RPMI8226 (cell line): ENCODE measurements at regions not wholly inside any gene's neighbourhood (a gene's known extent, or its start where the extent isn't known, plus 50 kb on each side); places are given as distances from the start of the nearest gene placed in this dataset.
A peak's percentile ranks its signal among the peaks of the same experiment; 100 is the strongest.

Experiments
- DNase-seq: peaks from one replicate; pipeline ENCODE4 v3.0.0-alpha.2; 2015

DNA sequence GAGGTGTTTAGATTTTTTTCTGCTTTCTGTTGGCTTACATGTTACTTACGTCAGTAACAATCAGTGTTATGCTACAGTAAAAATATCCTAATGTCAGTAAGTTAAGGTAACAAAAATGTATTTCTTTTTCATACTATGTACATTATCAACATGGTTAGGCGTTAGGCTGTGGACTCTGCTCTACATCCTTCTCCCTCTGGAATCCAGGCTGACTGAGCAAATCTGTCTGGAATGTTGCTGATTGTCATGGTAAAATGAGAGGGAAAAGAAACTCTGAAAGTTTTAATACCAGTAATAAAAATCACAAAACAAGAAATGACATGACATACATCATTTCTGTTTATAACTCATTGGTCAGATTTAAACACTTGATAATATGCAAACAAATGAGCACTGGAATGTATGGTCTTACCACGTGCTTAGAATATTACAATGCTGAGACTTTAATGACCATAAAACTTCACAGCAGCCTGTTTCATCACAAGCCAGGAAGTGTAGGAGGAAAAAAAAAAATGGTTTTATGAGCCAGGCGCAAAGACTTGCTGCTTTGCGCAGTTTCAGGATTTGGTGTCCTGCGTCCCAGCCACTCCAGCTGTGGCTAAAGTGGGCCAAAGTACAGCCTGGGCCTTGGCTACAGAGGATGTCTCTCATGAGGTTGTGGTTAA is 252.4 kb downstream of the FSIP2 start:
- no peak for DNase-seq

DNA sequence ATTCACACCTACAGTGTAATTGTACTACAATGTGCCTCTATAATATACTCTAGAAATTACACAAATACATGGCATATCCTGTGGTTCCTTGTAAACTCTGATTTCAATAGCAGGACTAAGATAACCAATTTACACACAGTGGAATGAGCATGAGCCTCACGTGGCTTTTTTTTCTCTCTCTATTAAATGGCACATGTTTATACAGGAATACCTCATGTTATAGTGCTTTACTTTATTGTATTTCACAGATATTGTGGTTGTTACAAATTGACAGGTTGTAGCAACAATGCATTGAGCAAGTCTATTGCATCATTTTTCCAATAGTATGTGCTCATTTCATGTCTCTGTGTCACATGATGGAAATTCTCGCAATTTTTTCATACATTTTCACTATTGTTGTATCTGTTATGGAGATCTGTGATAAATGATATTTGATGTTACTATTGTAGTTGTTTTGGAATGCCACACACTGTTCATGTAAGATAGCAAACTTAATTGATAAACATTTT is 260.0 kb downstream of the FSIP2 start:
- DNase-seq: no peak

DNA sequence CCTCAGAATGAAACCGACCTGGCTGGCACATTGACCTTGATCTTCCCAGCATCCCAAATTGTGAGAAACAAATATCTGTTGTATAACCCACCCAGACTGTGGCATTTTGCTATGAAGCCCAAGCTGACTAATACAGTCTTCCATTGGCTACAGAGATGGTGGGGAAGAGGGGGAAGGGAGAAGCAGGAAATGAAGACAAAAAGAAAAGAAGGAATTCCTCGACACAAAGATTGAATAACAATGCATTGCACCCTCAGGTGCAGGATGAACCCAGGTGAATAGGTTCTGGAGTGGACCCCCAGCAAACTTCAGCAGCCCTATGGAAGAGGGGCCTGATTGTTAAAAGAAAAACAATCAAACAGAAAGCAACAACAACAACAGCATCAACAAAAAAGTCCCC is 270.7 kb downstream of the FSIP2 start:
- no peak for DNase-seq

DNA sequence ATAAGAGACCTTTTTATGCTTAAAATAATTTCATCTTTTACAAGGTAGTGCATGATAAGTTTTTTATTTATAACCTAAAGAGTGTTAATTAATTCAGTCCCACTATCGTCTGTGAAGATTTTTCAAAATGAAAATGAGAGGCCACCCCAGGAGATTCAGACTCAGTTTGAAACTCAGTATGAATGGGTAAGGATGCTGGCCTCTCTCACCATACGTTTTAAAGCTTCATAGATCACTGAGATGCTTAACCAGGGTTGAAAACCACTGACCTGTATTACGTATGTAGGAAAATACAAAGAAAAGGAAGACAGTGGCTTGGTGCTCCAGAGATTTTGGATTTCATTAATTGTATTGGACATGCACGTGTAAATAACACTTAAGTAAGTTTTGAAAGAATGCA is 278.7 kb downstream of the FSIP2 start:
- no peak for DNase-seq

DNA sequence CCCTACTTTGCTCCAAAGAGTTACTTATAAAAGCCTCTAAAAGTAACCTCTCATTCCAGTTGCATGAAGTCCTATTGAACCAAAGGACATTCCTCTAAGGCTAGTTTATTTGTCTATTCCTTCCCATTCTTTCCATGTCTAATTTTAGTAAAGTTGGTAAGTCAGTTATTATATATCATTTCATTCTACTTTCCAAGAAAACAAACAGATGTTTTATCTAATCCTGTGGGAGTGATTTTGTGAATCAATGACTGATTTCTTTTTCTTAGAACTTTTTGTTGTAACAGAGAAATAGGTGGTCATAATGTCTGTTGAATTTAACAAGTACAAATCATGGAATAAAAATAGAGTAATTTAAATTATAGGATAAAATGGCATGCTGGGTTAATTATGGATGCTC is 286.3 kb downstream of the FSIP2 start:
- no peak for DNase-seq

DNA sequence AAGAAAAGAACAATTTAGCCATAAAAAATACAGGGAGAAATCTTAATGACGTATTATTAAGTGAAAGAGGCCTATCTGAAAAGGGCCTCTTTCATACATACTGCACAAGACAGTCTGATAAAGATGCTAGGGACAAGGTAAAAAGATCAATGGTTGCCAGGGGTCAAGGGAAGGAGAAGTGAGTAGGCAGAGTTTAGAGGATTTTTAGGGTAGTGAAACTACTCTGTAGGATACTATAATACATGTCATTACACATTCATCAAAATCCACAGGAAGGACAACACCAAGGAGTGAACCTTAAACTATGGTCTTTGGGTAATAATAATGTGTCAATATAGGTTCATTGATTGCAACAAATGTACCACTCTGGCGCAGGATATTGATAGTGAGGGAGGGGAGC is 289.3 kb downstream of the FSIP2 start:
- DNase-seq: peak; percentile 57

DNA sequence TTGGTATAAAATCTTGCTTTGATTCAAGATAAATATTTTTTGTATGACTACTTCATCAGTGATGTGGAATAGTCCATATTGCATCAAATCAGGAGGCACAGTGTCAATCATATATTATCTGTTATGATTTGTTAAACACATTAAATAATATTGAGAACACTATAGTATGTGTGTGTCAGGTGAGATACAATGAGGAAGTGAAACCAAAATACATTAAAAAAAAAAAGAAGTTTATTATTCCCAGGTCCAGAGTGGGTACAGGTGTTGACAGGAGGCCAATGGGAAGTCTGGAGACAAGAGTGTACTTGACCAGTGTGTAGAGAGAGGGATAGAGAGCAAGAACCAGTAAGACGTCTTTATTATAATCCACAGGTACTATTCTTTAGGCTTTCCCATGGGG is 292.6 kb downstream of the FSIP2 start:
- DNase-seq: peak; percentile 75

DNA sequence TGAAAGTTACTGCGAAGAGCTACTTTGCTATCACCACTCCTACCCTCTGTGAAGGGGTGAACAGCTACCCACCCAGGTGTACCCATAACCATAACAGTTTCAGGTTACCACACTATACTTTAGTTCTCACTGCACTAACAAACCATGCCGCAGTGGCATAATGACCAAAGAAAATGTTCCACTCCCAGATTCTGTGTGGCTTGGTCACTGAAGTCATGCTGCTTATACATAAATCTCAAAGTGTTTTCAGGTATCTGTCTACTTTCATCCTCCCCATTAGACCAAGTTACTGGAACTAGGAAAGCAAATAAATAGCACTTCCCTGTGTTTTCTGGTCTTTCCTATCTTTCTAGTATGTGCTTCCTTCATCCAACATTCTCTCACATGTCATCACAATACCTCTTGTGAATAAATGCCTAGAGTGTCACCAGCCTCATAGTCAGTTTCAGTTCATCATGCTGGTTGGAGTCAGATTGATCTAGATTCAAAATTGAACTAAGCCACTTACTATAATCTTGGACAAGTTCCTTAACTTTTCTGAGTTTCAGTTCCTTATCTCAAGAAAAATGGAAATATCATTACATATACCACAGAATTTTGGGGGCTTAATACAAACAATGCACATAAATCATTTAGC is 293.6 kb downstream of the FSIP2 start:
- DNase-seq: peak; percentile 66

DNA sequence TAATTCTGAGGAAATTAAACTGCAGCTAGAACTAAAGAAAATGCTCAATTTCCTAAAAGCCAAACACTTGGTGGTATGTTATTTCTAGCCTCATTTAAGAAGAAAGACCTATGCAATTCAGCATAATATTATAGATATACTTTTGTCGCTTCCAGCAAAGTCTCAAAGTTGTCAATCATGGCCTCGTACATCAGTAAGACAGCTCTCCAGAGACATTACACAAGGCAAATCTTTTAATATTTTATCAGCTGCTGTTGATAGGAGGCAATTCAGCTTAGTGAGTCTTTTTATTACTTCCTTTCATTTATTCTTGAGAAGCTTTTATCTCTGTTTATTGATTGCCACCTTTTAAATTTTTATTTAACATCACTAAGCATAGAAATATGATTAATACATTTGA is 294.3 kb downstream of the FSIP2 start:
- no peak for DNase-seq

DNA sequence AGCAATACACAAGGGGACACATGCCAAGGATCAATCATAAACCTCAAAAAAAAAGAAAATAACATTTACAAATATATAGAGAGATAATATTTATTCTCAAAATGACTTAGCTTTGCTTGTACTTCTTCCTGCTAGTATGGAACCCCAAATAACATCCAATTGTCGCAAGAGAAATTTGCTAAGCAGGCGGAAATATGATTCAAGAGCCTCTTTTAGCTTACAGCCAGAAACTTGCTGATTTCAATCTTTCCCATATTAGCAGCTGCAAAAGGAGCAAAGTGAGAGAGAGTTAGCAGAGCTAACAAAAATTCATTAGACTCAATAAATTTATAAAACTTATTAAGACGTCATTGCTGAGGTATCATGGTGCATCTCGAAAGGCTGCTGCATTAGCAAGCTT is 294.9 kb downstream of the FSIP2 start:
- DNase-seq: peak; percentile 85

DNA sequence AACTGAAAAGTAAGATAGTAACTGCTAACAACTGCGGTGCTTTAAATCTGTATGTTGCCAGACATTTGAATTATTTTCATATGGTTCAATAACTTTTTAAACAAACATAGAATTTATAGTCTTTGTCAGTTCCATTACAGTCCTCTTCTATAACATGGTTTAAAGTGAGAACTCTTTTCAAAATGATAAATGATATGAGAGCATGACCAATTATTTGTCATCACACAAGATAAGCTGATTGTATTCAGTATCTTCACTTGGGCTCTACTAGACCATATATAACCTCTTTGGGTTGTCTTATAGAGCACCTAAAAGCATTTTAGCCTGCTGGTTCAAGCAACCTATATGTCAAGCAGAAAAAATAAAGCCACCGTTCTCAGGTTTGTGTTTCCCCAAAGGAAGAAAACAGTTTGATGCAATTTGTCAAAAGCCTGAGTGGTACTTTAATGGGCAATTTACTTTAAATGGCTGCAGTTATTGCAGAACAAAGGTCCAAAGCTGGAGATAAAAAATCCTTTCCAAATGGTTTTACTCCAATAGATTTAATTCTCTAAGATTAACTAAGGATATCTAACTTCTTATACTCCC is 298.4 kb downstream of the FSIP2 start:
- no peak for DNase-seq

DNA sequence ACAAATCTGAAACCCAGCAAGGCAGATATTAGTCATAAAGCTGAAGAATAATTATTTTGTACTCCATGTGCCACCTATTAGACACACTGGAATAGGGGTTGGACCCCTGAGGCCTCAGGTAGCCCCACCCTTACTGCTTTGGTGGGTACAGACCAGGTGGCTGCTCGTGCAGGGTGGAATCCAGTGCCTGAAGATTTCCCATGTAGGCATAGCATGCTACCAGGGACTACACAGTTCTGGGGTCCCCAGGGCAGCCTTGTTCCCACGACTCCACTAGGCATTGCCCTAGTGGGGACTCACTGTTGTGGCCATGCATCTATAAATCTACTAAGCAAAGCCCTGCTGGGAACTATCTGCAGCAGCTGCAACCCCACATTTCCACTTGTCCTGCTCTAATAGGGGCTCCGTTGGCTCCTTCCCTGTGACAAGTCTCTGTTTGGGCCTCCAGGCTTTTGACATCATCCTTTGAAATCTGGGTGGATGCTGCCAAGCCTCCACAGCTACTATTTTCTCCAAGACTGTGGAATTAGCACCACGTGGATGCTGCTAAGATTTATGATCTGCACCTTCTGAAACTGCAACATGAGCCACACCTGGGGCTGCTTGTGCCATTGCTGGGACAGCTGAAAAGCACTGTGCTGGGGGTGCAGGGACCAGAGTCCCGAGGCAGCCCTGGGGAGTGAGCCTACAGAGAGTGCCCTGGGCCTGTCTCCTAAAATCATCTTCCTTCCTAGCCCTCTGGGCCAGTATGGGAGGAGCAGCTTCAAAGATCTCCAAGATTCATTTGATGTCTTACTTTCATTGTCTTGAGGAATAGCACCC is 303.8 kb downstream of the FSIP2 start:
- peak; percentile 57 for DNase-seq

DNA sequence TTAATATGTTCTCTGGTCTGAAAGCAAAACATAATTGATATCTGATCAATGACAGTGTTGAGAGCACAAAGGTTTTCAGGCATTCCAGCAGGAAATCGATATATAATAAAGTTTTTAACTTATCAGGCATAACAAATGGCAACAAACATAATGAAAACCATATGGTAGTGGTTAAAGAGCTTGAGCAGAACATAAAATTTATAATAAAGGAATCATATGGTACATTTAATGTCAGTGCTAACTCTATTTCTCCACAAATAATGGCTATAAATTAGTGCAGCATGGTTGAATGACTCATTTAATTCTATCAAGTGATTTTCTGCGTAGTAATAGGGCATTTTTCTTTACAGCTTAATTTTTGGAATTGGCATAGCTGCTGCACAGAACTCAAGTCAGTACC is 306.2 kb downstream of the FSIP2 start:
- DNase-seq: no peak

DNA sequence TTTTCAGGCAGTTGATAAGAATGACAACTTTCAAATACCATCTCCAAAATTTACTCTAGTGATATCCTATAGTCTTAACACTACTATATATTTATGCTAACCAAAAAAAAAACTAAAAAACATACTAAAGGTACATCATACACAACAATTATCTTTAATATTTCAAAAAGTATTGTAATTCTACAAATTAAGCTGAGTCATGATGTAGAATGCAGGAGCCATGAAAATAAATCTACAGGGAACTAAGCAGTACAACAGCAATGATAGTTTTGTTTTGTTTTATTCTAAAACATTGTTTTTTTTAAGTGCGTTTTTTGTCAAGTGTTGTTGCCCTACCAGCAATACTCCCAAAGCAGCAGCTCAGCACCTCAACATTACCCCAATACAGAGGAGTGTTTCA is 314.3 kb downstream of the FSIP2 start:
- no peak for DNase-seq

DNA sequence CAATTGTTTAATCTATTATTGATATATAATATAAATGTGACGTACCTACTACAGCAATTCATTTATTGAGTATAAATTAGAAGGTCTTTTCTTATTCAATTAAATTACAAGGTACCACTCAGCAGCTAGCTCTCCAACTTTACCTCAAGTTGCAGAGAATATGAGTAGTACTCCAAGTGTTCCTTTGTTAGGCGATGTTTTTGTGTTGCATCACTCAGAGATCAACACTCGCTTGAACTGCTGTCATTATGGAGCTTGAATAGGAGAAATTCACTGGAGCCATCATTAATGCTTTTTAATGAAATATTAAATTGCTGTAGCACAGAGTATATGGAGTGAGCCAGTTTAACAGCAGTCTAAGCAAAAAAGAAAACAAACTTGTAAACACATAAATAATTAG is 320.0 kb downstream of the FSIP2 start:
- DNase-seq: no peak

DNA sequence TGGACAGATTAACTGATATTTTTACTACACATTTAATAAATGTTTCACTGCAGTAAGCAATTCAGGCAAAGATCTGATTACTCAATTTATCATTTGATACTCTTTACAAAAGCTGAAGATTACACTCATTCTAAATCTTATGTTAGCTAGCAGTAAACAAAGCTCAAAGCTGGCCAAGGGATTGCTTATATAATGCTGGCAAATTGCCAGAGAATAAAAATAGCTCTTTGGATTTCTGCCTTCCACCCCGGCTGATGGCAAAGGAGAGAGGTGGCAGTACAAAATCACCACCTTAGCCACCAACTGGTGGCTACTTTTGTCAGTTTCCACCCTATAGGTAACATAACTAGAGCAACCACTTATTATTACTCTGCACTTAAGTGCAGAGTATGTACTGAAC is 320.5 kb downstream of the FSIP2 start:
- peak; percentile 75 for DNase-seq

DNA sequence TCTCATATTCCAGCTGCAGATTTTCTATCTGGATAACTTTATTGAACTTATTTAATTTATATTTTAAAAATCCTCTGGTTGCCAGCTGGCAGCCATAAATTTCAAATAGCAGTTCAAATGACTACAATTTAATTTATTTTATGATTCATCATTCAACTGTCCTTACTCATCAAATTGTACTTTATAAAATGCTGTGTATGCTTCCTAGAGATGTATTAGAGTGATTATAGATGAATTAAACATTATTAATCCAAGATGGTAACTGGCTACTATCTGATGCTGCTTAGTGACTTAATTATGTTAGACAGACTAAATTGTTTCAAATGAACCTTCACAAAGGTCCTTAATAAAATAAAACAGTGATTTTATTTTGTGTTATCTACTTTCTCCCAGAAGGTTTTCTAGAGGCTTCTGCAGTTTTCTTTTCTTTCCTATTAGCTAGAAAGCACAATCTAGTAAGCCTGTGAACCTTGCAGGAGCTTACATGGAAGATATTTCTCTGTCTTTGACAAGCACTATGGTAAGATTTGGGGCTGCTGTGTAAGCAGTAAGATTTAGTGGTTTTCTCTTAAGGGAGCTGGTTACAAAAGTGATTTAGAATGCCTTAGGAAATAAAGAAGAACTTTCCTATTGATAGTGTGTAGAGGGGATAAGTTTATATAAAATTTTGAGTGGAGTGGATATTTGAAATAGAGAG is 322.3 kb downstream of the FSIP2 start:
- peak; percentile 28 for DNase-seq

DNA sequence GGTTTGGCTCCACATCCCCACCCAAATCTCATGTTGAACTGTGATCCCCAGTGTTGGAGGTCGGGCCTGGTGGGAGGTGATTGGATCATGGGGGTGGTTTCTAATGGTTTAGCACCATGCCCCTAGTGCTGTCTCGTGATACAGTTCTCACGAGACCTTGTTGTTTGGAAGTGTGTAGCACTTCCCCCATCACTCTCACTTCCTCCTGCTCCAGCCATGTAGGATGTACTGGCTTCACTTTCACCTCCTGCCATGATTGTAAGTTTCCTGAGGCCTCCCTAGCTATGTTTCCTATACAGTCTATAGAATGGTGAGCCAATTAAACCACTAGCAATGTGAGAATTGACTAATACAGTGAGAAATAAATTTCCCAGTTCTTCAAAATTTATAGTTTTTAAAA is 325.9 kb downstream of the FSIP2 start:
- DNase-seq: no peak

DNA sequence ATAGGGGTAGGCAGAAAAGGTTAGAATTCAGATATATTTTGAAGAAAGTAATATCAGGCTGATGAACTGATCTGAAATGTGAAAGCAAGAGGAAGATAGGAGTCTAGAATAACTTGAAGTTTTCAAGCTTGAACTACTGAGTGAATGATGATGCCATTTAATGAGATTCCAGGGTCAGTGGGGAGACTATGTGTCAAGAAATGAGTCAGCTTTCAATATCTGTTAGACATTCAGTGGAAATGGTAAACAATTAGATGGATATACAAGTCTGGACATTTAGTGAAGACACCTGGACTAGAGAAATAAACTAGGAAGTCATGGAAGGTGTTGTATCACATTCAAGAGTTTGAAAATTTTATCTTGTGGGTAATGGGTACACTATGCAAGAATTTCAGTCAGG is 326.9 kb downstream of the FSIP2 start:
- no peak for DNase-seq

DNA sequence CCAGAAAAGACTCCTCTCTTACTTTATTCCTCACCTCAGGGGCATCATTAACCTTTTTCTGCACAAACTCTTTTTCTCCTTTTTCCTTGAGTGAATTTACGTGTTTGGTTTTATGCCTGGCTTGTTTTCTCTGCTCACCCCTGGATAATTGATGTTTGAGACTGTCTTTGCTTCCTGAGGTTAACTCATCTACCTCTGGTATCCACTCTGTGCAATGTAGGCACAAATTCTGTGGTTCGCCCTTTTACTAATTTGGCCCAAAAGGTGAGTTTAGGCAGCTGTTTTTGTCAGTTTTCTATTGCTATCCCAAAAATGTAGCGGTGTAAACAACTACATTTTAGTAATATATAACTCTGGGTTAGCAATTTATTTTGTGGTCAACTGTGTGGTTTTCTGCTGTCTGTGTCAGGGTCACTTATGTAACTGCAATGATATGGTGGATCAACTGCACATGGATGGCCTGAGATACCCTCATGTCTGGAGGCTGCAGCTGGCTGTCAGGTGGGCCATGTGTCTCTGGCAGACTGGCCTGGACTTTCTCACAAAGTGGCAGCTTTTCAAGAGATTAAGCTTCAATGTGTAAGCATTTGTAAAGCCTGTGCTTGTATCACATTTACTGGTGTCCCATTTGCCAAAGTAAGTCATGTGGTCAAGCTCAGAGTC is 329.7 kb downstream of the FSIP2 start:
- DNase-seq: peak; percentile 81

DNA sequence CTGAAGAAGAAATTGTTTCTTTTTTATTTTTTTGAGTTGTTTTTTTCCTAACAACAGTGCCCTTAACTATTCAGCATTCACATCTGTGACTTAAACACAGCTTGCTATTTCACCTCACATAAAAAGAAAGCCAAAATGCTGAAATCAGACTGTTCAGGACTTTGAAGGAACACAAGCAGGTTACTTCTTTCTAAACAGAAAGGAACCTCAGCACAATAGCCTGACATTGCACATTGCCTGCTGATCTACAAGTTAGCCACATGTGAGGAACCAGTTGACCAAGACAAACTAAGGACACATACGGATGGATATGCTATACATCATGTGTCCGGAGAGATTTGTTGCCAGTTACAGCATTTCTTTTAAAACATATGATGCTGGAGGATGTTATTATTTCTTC is 331.1 kb downstream of the FSIP2 start:
- DNase-seq: peak; percentile 13

DNA sequence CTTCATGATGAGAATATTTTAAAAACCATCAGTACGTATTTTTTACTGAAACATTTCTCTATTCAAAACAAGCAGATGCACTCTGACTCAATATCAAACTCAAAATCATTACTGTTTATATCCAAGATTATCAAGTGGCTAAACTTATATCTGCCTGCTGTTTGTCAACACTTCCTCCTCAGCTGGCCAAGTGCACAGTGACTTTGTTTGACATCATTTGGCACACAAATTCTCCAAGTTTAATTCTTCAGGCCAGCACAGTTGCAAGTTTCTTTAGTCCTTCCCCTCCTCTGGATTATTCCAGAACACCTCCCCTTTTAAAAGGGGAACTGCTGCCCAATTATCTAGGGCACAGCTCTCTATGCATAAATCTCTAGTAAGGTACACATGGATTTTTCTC is 346.6 kb downstream of the FSIP2 start:
- DNase-seq: no peak
